ENCODE measurements at regions not wholly inside any gene's neighbourhood (a gene's known extent, or its start where the extent isn't known, plus 50 kb on each side); places are given as distances from the start of the nearest gene placed in this dataset.

GRCh38 chr3:176969066-176969465, 228.2 kb downstream of the TBL1XR1 start:
- POLR2A ChIA-PET, result interaction anchor here (1.0 kb wide), 1 partner anchor 62 kb away, joined by 3 read pairs; no protein-coding TSS in a partner anchor
- H3K27me3 Mint-ChIP-seq, result no peaks in the 10 kb centered on the region
- no peaks in the 10 kb centered on the region for H3K36me3 Mint-ChIP-seq (ENCODE audit: low read depth)
- no peak for ATAC-seq
- DNase-seq, result no peak
- H3K4me3 Mint-ChIP-seq, result no peak overlapping the region
- CTCF ChIA-PET, result interaction anchor here (0.9 kb wide), 1 partner anchor 543 kb away, joined by 3 read pairs; no protein-coding TSS in a partner anchor
- no peak overlapping the region for H3K27ac Mint-ChIP-seq
- intact Hi-C loops (cut with DNase I, micrococcal nuclease), result no loop called here
- H3K4me1 Mint-ChIP-seq, result peaks cover 8% of the 10 kb centered on the region
- no peaks in the 10 kb centered on the region for H3K9me3 Mint-ChIP-seq (ENCODE audit: low read depth)

- ATAC-seq, result no peak
- POLR2A ChIA-PET, result interaction anchor here (1.0 kb wide), 1 partner anchor 62 kb away, joined by 3 read pairs; no protein-coding TSS in a partner anchor
- CTCF ChIA-PET, result interaction anchor here (0.9 kb wide), 1 partner anchor 543 kb away, joined by 3 read pairs; no protein-coding TSS in a partner anchor
- intact Hi-C loops (cut with DNase I, micrococcal nuclease), result no loop called here
- no peak for DNase-seq
- Mint-ChIP-seq H3K9me3 (ENCODE audit: low read depth) (no peaks in the 10 kb centered on the region), H3K36me3 (ENCODE audit: low read depth) (no peaks in the 10 kb centered on the region), H3K27me3 (no peaks in the 10 kb centered on the region), H3K27ac (no peak overlapping the region), H3K4me1 (peaks cover 8% of the 10 kb centered on the region), H3K4me3 (no peak overlapping the region)
Observed at GRCh38 chr3:176968631-176969030, 228.7 kb downstream of the TBL1XR1 start.

GRCh38 chr3:176967522-176967921, 229.8 kb downstream of the TBL1XR1 start:
- CTCF ChIA-PET, result interaction anchor here (0.6 kb wide), 1 partner anchor 193 kb away, joined by 4 read pairs; no protein-coding TSS in a partner anchor
- intact Hi-C loops (cut with DNase I, micrococcal nuclease), result no loop called here
- Mint-ChIP-seq H3K4me1 (peaks cover 8% of the 10 kb centered on the region), H3K27me3 (peaks cover 1% of the 10 kb centered on the region), H3K4me3 (no peak overlapping the region), H3K9me3 (ENCODE audit: low read depth) (no peaks in the 10 kb centered on the region), H3K27ac (no peak overlapping the region), H3K36me3 (ENCODE audit: low read depth) (no peaks in the 10 kb centered on the region)
- DNase-seq, result no peak
- POLR2A ChIA-PET, result no interaction called here
- ATAC-seq, result no peak

- ChIA-PET CTCF (no interaction called here), POLR2A (no interaction called here)
- Mint-ChIP-seq H3K27ac (no peak overlapping the region), H3K4me3 (no peak overlapping the region), H3K4me1 (peaks cover 6% of the 10 kb centered on the region), H3K27me3 (peaks cover 6% of the 10 kb centered on the region), H3K36me3 (ENCODE audit: low read depth) (no peaks in the 10 kb centered on the region), H3K9me3 (ENCODE audit: low read depth) (no peaks in the 10 kb centered on the region)
- no peak for ATAC-seq
- intact Hi-C loops (cut with DNase I, micrococcal nuclease), result no loop called here
- DNase-seq, result no peak
Observed at GRCh38 chr3:176964661-176965060, 232.6 kb downstream of the TBL1XR1 start.

- CTCF ChIA-PET, result interaction anchor here (1.2 to 1.3 kb wide), 2 partner anchors 9 to 21 kb away, joined by 3 read pairs; no protein-coding TSS in a partner anchor
- no peak overlapping the region for H3K27ac Mint-ChIP-seq
Observed at GRCh38 chr3:176961916-176962315, 235.4 kb downstream of the TBL1XR1 start.

GRCh38 chr3:176959867-176960266, 237.4 kb downstream of the TBL1XR1 start:
- H3K36me3 Mint-ChIP-seq (ENCODE audit: low read depth), result no peaks in the 10 kb centered on the region
- CTCF ChIA-PET, result no interaction called here
- DNase-seq (no peak), ATAC-seq (no peak)
- no peaks in the 10 kb centered on the region for H3K9me3 Mint-ChIP-seq (ENCODE audit: low read depth)
- POLR2A ChIA-PET, result no interaction called here
- peaks cover 6% of the 10 kb centered on the region for H3K27me3 Mint-ChIP-seq
- intact Hi-C loops (cut with DNase I, micrococcal nuclease), result no loop called here
- no peak overlapping the region for H3K4me3 Mint-ChIP-seq
- H3K4me1 Mint-ChIP-seq, result peaks cover under 1% of the 10 kb centered on the region
- no peak overlapping the region for H3K27ac Mint-ChIP-seq

More at GRCh38 chr3:176961916-176962315, 235.4 kb downstream of the TBL1XR1 start:
- DNase-seq (no peak), ATAC-seq (no peak)
- Mint-ChIP-seq H3K4me1 (peaks cover 6% of the 10 kb centered on the region), H3K9me3 (ENCODE audit: low read depth) (no peaks in the 10 kb centered on the region), H3K4me3 (no peak overlapping the region), H3K36me3 (ENCODE audit: low read depth) (no peaks in the 10 kb centered on the region), H3K27me3 (peaks cover 6% of the 10 kb centered on the region)
- POLR2A ChIA-PET, result no interaction called here
- intact Hi-C loops (cut with DNase I, micrococcal nuclease), result no loop called here

- H3K27me3 Mint-ChIP-seq, result peaks cover 6% of the 10 kb centered on the region
- ChIA-PET POLR2A (no interaction called here), CTCF (interaction anchor here (0.7 to 1.0 kb wide), 2 partner anchors 12 to 14 kb away, joined by 3 read pairs; no protein-coding TSS in a partner anchor)
- no peak overlapping the region for H3K27ac Mint-ChIP-seq
- DNase-seq (no peak), ATAC-seq (no peak)
- intact Hi-C loops (cut with DNase I, micrococcal nuclease), result no loop called here
- H3K4me3 Mint-ChIP-seq, result no peak overlapping the region
- no peaks in the 10 kb centered on the region for H3K9me3 Mint-ChIP-seq (ENCODE audit: low read depth)
- H3K36me3 Mint-ChIP-seq (ENCODE audit: low read depth), result no peaks in the 10 kb centered on the region
- H3K4me1 Mint-ChIP-seq, result no peaks in the 10 kb centered on the region
Observed at GRCh38 chr3:176958560-176958959, 238.7 kb downstream of the TBL1XR1 start.

- H3K9me3 Mint-ChIP-seq (ENCODE audit: low read depth), result no peaks in the 10 kb centered on the region
- no peak overlapping the region for H3K27ac Mint-ChIP-seq
- intact Hi-C loops (cut with DNase I, micrococcal nuclease), result no loop called here
- no peaks in the 10 kb centered on the region for H3K36me3 Mint-ChIP-seq (ENCODE audit: low read depth)
- ChIA-PET POLR2A (no interaction called here), CTCF (no interaction called here)
- no peak for ATAC-seq
- DNase-seq, result no peak
- no peak overlapping the region for H3K4me3 Mint-ChIP-seq
- no peaks in the 10 kb centered on the region for H3K27me3 Mint-ChIP-seq
- no peaks in the 10 kb centered on the region for H3K4me1 Mint-ChIP-seq
Observed at GRCh38 chr3:176954517-176954916, 242.8 kb downstream of the TBL1XR1 start.

- CTCF ChIA-PET, result interaction anchor here (0.5 to 0.9 kb wide), 3 partner anchors 10 to 1491 kb away, joined by 3 read pairs; no protein-coding TSS in a partner anchor
Observed at GRCh38 chr3:176953106-176954060, 243.9 kb downstream of the TBL1XR1 start.

GRCh38 chr3:176951586-176952292, 245.5 kb downstream of the TBL1XR1 start:
- ChIA-PET CTCF (interaction anchor here (0.7 kb wide), 2 partner anchors 335 to 1065 kb away, joined by 3 to 4 read pairs; no protein-coding TSS in a partner anchor), POLR2A (no interaction called here)
- H3K27ac Mint-ChIP-seq, result no peak overlapping the region
- no peaks in the 10 kb centered on the region for H3K9me3 Mint-ChIP-seq (ENCODE audit: low read depth)
- no peaks in the 10 kb centered on the region for H3K4me1 Mint-ChIP-seq
- H3K4me3 Mint-ChIP-seq, result no peak overlapping the region
- no peaks in the 10 kb centered on the region for H3K27me3 Mint-ChIP-seq
- intact Hi-C loops (cut with DNase I, micrococcal nuclease), result no loop called here
- ATAC-seq (no peak), DNase-seq (no peak)
- H3K36me3 Mint-ChIP-seq (ENCODE audit: low read depth), result no peaks in the 10 kb centered on the region

More at GRCh38 chr3:176953106-176954060, 243.9 kb downstream of the TBL1XR1 start:
- no peaks in the 10 kb centered on the region for H3K27me3 Mint-ChIP-seq
- H3K36me3 Mint-ChIP-seq (ENCODE audit: low read depth), result no peaks in the 10 kb centered on the region
- no peaks in the 10 kb centered on the region for H3K9me3 Mint-ChIP-seq (ENCODE audit: low read depth)
- intact Hi-C loops (cut with DNase I, micrococcal nuclease), result no loop called here
- POLR2A ChIA-PET, result interaction anchor here (0.6 kb wide), 1 partner anchor 13 kb away, joined by 4 read pairs; no protein-coding TSS in a partner anchor
- ATAC-seq (no peak), DNase-seq (no peak)
- no peaks in the 10 kb centered on the region for H3K4me1 Mint-ChIP-seq
- no peak overlapping the region for H3K4me3 Mint-ChIP-seq
- H3K27ac Mint-ChIP-seq, result no peak overlapping the region

- no peak overlapping the region for H3K27ac Mint-ChIP-seq
- H3K4me3 Mint-ChIP-seq, result no peak overlapping the region
- no peaks in the 10 kb centered on the region for H3K4me1 Mint-ChIP-seq
- CTCF ChIA-PET, result interaction anchor here (0.7 kb wide), 1 partner anchor 1066 kb away, joined by 3 read pairs; no protein-coding TSS in a partner anchor
- no peaks in the 10 kb centered on the region for H3K36me3 Mint-ChIP-seq (ENCODE audit: low read depth)
- POLR2A ChIA-PET, result no interaction called here
- H3K9me3 Mint-ChIP-seq (ENCODE audit: low read depth), result no peaks in the 10 kb centered on the region
- ATAC-seq (no peak), DNase-seq (no peak)
- intact Hi-C loops (cut with DNase I, micrococcal nuclease), result no loop called here
- no peaks in the 10 kb centered on the region for H3K27me3 Mint-ChIP-seq
Observed at GRCh38 chr3:176951144-176951543, 246.1 kb downstream of the TBL1XR1 start.

Data from activated CD4-positive, alpha-beta T cell treated with anti-CD3 and anti-CD28 coated beads for 36 hours (primary cell).